ENCODE measurements at regions not wholly inside any gene's neighbourhood (a gene's known extent, or its start where the extent isn't known, plus 50 kb on each side); places are given as distances from the start of the nearest gene placed in this dataset.

DNA sequence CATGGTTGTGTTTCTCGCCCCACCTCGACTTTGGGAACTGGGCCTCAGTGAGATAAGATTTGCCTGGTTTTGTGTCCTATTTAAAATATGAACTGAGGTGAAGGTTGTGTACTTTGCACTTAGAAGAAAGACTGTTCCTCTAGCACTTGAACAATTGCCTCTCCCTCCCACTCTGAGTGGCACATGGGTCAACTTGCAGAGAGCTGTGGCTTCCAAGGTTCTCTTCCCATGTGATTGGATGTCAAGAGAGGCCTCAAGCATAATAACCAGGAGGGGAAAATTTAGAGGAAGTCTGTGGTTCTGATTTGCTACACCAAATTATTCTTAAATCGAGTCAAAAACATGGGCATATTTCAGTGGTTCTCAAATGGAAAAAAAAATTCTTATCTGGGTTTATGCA is 329.2 kb downstream of the HS3ST3B1 start:
- TF ChIP-seq NFIC (IDR thresholded peaks at IDR 0.05) = no peak
- no peak for TF ChIP-seq EP300 (IDR thresholded peaks at IDR 0.05; ENCODE audit: borderline replicate concordance)
- TF ChIP-seq MAX (IDR thresholded peaks at IDR 0.05) = no peak
- no peak for TF ChIP-seq FOXM1 (IDR thresholded peaks at IDR 0.05; ENCODE audit: borderline replicate concordance, low read depth)
- no peak for TF ChIP-seq RAD21 (IDR thresholded peaks at IDR 0.05; ENCODE audit: low read depth)
- TF ChIP-seq CREB1 (IDR thresholded peaks at IDR 0.05; ENCODE audit: low read depth) = no peak
- no peak for TF ChIP-seq REST (IDR thresholded peaks at IDR 0.05; ENCODE audit: low read depth)

Measured in Ishikawa (cell line).